ENCODE measurements at regions not wholly inside any gene's neighbourhood (a gene's known extent, or its start where the extent isn't known, plus 50 kb on each side); places are given as distances from the start of the nearest gene placed in this dataset.

DNA sequence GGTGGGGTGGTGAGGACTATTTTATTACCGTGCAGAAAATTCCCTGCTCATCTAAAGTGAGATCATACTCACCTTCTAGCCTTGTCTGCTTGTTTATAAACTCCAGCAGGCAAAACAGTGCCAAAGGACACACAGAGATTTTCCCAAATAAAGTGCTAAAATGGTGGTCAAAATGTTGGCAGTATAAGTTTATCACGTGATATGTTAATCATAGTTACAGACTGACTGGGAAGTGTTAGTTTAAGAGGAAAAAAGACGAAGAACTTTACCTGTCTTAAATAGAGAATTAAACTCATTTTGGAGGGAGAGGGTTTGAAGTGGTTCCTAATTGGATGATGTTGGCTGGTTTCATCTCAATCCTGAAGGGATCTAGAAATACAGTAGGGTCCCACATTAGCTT lies 691.7 kb upstream of the FANCL start:
- Histone ChIP-seq H3K27ac (ENCODE audit: low read depth, low read length) (no peak overlapping the region), H2BK12ac (ENCODE audit: low read depth, low read length) (no peak overlapping the region), H3K4me3 (ENCODE audit: extremely low read depth in 1 of 4, insufficient read depth in 2 of 4, low read depth in 3 of 4, low read length in 4 of 4) (no peak overlapping the region), H2BK120ac (replicated peaks; ENCODE audit: low read depth, low read length) (no peak overlapping the region), H3K18ac (ENCODE audit: extremely low read depth, low read length) (no peak overlapping the region), H3K23me2 (ENCODE audit: low read depth, low read length) (no peaks in the 10 kb centered on the region), H3K14ac (ENCODE audit: insufficient read length) (no peak overlapping the region), H3K9me3 (ENCODE audit: insufficient read depth in 2 of 2, low read depth in 1 of 2, low read length in 1 of 2) (no peaks in the 10 kb centered on the region), H3K79me1 (ENCODE audit: low read depth, low read length) (no peaks in the 10 kb centered on the region), H2AK5ac (ENCODE audit: low read depth, low read length) (no peak overlapping the region), H3K4me1 (replicated peaks in 1 of 4; ENCODE audit: control insufficient read depth in 3 of 4, insufficient read depth in 4 of 4, low read length in 3 of 4) (peaks cover 0 to 6% (median 2%) of the 10 kb centered on the region in 4 experiments; a peak in 2 of 7 replicates), H2BK5ac (ENCODE audit: low read depth, low read length) (no peak overlapping the region), H3K4ac (replicated peaks; ENCODE audit: insufficient read length, low read depth, low read length) (no peak overlapping the region), H3K23ac (ENCODE audit: insufficient read length) (no peak overlapping the region), H2BK15ac (ENCODE audit: low read length) (no peak overlapping the region), H3K79me2 (ENCODE audit: control insufficient read depth in 1 of 2, insufficient read depth in 2 of 2, low read length in 2 of 2) (no peaks in the 10 kb centered on the region), H4K20me1 (replicated peaks in 1 of 2; ENCODE audit: control insufficient read depth in 1 of 2, insufficient read depth in 2 of 2, low read length in 2 of 2) (no peaks in the 10 kb centered on the region), H3K36me3 (ENCODE audit: control insufficient read depth in 2 of 4, insufficient read depth in 4 of 4, low read length in 3 of 4) (no peaks in the 10 kb centered on the region; a peak in 1 of 8 replicates), H4K91ac (replicated peaks; ENCODE audit: insufficient read length, low read length) (no peak overlapping the region), H2AFZ (ENCODE audit: low read length) (no peak overlapping the region), H3K56ac (replicated peaks; ENCODE audit: insufficient read length, low read depth, low read length) (no peak overlapping the region), H3K9ac (replicated peaks in 1 of 4; ENCODE audit: extremely low read depth in 1 of 4, low read depth in 3 of 4, low read length in 3 of 4) (no peak overlapping the region), H3K4me2 (ENCODE audit: insufficient read depth in 1 of 2, low read depth in 2 of 2, low read length in 2 of 2) (no peak overlapping the region), H4K5ac (ENCODE audit: insufficient read length, low read depth, low read length) (no peak overlapping the region), H3K27me3 (replicated peaks in 1 of 4; ENCODE audit: control insufficient read depth in 3 of 4, extremely low read depth in 1 of 4, insufficient read depth in 3 of 4, low read length in 3 of 4) (no peaks in the 10 kb centered on the region), H2BK20ac (ENCODE audit: low read length) (no peak overlapping the region), H4K8ac (ENCODE audit: extremely low read depth, insufficient read depth, low read length) (no peak overlapping the region)
- FAIRE-seq: no peak
- DNase-seq (ENCODE audit: low read depth in 1 of 2, low spot score in 2 of 2): no peak
- CTCF ChIA-PET (ENCODE audit: partially characterized antibody): interaction anchor here (0.8 kb wide), 1 partner anchor 61 kb away, joined by 4 read pairs; no protein-coding TSS in a partner anchor
- POLR2A ChIA-PET (ENCODE audit: partially characterized antibody): no interaction called here
- 85% methylated on average over 3 of the region's 3 CpGs; no CpG with 5 or more reads in 1 of the 2 experiments for WGBS, 2 experiments (ENCODE audit: extremely low coverage in 1 of 2, insufficient coverage in 1 of 2, insufficient read length in 1 of 2, insufficient replicate concordance in 2 of 2, low coverage in 1 of 2, low lambda C conversion rate in 2 of 2, missing lambda C conversion rate in 1 of 2)
- TF ChIP-seq SIX5 (IDR thresholded peaks at IDR 0.05; ENCODE audit: low read depth, low read length): no peak
- TF ChIP-seq TAF7 (optimal IDR thresholded peaks at IDR 0.05; ENCODE audit: borderline replicate concordance, low read depth, low read length): no peak
- TF ChIP-seq EP300 (IDR thresholded peaks at IDR 0.05; ENCODE audit: borderline replicate concordance in 1 of 2, low read depth in 2 of 2, low read length in 2 of 2): no peak
- TF ChIP-seq, protein P1, sequence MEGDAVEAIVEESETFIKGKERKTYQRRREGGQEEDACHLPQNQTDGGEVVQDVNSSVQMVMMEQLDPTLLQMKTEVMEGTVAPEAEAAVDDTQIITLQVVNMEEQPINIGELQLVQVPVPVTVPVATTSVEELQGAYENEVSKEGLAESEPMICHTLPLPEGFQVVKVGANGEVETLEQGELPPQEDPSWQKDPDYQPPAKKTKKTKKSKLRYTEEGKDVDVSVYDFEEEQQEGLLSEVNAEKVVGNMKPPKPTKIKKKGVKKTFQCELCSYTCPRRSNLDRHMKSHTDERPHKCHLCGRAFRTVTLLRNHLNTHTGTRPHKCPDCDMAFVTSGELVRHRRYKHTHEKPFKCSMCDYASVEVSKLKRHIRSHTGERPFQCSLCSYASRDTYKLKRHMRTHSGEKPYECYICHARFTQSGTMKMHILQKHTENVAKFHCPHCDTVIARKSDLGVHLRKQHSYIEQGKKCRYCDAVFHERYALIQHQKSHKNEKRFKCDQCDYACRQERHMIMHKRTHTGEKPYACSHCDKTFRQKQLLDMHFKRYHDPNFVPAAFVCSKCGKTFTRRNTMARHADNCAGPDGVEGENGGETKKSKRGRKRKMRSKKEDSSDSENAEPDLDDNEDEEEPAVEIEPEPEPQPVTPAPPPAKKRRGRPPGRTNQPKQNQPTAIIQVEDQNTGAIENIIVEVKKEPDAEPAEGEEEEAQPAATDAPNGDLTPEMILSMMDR (IDR thresholded peaks at IDR 0.05; ENCODE audit: control extremely low read depth in 1 of 3, insufficient read depth in 1 of 3, low read depth in 1 of 3, low read length in 3 of 3): no peak
- TF ChIP-seq TBP (IDR thresholded peaks at IDR 0.05; ENCODE audit: low read depth, low read length): no peak
- TF ChIP-seq, protein P2, sequence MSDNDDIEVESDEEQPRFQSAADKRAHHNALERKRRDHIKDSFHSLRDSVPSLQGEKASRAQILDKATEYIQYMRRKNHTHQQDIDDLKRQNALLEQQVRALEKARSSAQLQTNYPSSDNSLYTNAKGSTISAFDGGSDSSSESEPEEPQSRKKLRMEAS (IDR thresholded peaks at IDR 0.05): no peak
- TF ChIP-seq TEAD4 (IDR thresholded peaks at IDR 0.05; ENCODE audit: low read depth, low read length): no peak
- no peak for TF ChIP-seq PHF8 (conservative IDR thresholded peaks at IDR 0.05; ENCODE audit: low read depth, low read length)
- TF ChIP-seq RNF2 (IDR thresholded peaks at IDR 0.05; ENCODE audit: borderline replicate concordance, low read depth, low read length, missing control alignments, poor library complexity, severe bottlenecking): no peak
- TF ChIP-seq GTF2F1 (IDR thresholded peaks at IDR 0.05; ENCODE audit: borderline replicate concordance, low read depth, low read length): no peak
- no peak for TF ChIP-seq JUN (IDR thresholded peaks at IDR 0.05; ENCODE audit: low read depth, low read length)
